HG02973 (cell line): ENCODE measurements at regions not wholly inside any gene's neighbourhood (a gene's known extent, or its start where the extent isn't known, plus 50 kb on each side); places are given as distances from the start of the nearest gene placed in this dataset.

Experiments
- ATAC-seq: cut with Tn5 transposase; IDR thresholded peaks from one replicate; pipeline ENCODE4 v1.9.1; 2021; ENCODE audit warnings: moderate library complexity; ENCODE audit not compliant: unreplicated experiment

- no peak for ATAC-seq
Measured at GRCh38 chr14:50036637-50037036, 79.7 kb downstream of the VCPKMT start.

GRCh38 chr14:50037240-50037639 is 79.1 kb downstream of the VCPKMT start:
- no peak for ATAC-seq

- ATAC-seq, result no peak
Measured at GRCh38 chr14:50037852-50038251, 78.5 kb downstream of the VCPKMT start.

GRCh38 chr14:50038398-50039119 is 77.8 kb downstream of the VCPKMT start:
- ATAC-seq, result peak; percentile 83

- no peak for ATAC-seq
Measured at GRCh38 chr14:50039120-50039517, 77.3 kb downstream of the VCPKMT start.

DNA sequence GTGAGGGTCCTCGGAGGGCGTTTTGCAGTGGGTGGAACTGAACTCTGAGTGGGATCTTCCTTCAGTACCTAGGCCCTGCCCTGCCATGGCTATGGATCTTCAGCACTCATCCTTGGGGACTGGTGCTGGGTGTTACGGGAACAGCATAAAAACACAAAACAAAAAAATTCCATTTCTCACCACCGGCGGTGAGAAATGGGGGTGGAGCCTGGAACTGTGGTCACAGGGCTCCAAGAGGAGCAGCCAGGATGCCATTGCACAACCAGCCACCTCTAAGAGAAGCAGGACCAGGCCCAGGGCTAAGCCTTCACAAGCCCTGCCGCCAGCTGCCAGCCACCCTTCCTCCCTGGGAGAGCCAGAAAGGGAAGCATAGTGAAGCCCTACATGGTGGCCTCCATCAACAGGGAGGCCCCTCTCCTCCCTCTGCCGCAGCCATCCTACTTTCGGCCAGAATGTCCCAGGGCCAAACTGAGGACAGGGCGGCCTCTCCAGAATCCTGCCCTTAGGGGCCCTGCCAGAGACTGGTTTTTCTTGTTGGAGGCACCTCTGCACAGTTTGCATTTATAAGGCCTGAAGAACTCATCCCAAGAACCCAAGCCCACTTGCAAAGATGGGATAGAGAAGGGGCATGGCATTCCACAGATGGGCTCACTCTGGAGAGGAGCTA is 76.5 kb downstream of the VCPKMT start:
- no peak for ATAC-seq

- ATAC-seq, result no peak
Measured at GRCh38 chr14:50040401-50040775, 76.0 kb downstream of the VCPKMT start.

GRCh38 chr14:50040895-50041465 is 75.4 kb downstream of the VCPKMT start:
- no peak for ATAC-seq

GRCh38 chr14:50041980-50042379 is 74.4 kb downstream of the VCPKMT start:
- ATAC-seq, result no peak

DNA sequence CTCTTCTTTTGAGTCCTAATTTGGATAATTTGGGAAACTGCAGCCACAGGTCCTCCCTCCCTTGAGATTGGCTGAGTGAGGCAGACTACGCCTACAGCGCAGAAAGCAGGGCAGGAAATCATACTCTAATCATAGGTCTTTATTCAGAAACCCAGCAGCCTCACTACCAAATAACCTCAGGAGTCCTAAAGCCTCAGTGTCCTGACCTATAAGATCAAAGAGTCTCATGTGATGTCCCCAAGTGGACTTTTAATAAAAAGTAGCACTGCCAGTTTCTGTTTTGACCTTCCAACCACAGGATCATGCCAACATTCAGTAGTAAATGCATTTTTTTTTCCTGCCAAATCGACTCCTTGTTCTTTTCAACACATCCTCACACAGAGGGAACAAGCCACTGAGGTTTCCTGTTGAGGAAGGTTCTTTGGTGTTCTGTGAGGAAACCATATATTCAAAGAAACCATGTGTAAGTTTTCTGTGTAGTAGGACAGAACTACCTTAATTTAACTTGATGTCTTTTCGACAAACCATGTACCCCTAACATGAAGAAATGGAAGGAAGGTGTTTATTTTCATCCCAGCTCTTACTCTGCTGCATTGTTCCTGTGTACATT is 72.2 kb downstream of the VCPKMT start:
- ATAC-seq, result no peak

DNA sequence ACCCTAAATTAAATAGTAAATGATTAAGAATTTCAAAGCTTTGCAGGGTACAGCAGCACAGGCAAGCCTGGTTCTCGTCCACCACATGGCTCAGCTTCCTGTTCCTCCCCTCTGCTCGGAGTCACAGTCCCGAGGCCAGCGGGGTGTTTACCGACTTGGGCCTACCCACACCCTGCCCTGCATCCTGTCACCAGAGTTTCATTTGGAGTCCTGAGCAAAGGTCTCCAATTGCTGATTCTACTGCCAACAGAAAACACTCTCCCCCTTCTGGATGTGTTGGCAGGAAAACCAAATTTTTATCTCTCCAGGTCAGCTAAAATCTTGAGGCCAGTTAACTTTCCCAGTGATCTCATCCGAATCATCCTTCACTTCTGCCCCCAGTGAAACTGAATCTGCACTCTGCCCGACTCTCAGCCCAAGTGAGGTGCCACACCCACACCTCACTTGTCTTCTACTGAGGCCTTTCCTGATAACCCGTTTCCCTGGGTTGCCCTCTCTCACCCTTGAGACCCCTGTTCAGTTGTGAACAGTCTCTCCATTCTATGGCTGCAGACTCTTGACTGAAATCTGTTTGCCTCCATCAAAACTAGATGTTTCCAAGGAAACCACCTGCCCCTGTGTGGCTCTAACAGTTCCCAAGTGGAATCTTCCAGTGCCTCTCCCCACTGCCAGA is 71.2 kb downstream of the VCPKMT start:
- ATAC-seq, result peak; percentile 71

DNA sequence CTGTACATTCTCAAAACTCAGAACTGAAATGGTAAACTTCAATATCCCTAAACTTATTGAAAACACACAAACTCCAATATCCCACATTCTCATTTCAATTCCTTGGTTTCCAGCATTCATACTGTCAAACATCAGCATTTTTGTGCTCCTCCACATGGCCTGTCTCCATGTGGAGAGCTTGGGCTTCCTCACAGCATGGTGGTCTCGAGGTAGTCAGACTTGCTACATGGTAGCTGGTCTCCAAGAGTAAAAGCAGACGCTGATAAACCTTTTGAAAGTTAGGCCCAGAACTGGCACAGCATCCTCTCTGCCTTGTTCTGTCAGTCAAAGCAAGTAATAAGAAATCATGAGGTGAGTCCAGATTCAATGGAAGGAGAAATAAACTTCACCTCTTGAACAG is 70.5 kb downstream of the VCPKMT start:
- ATAC-seq, result no peak

DNA sequence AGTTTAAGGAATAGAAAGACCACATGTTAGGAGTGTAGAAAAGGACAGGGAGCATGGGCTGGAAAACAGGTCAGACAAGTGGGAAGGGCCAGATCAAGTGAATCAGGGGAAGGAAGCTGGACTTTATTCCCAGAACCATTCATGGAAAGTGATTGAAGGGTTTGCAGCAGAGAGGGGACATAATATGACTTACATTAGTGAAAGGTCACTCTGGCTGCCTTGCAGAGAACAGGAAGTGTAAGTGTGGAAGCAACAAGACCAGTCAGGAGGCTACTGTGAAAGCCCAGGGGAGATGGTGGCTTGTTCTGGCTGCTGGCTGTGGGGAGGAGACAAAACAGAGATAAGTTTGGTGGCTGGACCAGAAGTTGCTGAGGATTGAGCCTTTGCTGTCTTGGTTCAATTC is 69.1 kb downstream of the VCPKMT start:
- ATAC-seq, result peak; percentile 56

- ATAC-seq, result no peak
Measured at GRCh38 chr14:50049093-50049492, 67.3 kb downstream of the VCPKMT start.

DNA sequence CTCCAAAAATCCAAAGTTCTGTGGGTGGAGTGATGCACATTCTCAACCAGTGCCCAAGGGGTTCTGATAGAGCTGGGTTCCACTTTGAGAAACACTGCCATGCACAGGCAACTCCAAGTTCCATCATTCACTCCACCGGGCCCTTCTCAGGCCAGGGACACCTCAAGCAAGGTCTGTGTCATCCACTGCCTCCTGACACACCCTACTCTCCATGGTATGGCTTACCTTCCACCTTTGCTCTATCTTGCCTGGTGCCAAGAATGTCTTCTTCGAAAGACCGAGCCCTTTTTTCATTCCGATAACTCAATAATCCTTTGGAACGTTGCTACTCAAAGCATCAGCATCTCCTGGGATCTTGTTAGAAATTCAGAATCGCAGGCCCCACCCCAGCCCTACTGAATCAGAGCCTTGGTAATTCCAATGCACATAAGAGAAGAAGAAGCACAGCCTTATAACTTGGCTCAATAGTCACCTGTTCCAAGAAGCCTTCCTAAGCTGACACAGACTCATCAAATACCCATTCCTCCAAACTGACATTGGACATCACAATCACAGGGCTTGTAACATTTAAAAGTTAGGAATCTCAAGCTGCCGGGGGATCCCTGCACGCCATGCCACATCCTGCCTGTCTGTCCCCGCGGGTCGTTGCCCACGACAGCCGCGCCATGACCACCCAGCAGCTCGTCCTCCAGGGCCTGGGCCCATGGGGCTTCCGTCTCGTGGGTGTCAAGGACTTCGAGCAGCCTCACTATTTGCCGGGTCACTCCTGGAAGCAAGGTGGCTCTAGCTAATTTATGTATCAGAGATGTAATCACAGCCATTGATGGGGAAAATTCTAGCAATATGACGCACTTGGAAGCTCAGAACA is 66.4 kb downstream of the VCPKMT start:
- no peak for ATAC-seq

- ATAC-seq, result no peak
Measured at GRCh38 chr14:50051106-50051505, 65.3 kb downstream of the VCPKMT start.

- ATAC-seq, result no peak
Measured at GRCh38 chr14:50051706-50052105, 64.7 kb downstream of the VCPKMT start.

DNA sequence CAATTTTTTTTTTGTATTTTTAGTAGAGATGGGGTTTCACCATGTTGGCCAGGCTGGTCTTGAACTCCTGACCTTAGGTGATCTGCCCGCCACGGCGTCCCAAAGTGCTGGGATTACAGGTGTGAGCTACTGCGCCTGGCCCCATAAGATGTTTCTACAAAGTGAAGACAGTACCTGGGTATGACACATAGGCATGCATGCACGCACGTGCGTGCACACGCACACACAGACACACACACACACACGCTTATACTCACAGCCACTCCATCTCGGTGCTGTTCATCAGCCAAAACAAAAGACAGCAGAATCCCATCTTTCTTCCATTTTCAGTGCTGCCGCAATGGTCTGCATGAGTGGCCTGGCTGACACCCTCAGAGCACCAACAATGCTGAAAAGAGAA is 63.9 kb downstream of the VCPKMT start:
- no peak for ATAC-seq

- ATAC-seq, result no peak
Measured at GRCh38 chr14:50053935-50054334, 62.4 kb downstream of the VCPKMT start.

- ATAC-seq, result no peak
Measured at GRCh38 chr14:50055461-50056228, 60.7 kb downstream of the VCPKMT start.
